GM12873 (cell line): ENCODE measurements at regions not wholly inside any gene's neighbourhood (a gene's known extent, or its start where the extent isn't known, plus 50 kb on each side); places are given as distances from the start of the nearest gene placed in this dataset.

ENCODE experiments used
- TF ChIP-seq, protein P1 (sequence below): IDR thresholded peaks from 2 replicates; pipeline ENCODE4 v1.5.1; 2012; ENCODE audit warnings: low read depth, mild to moderate bottlenecking, moderate library complexity, low read length, control low read depth; ENCODE audit not compliant: insufficient read depth; ENCODE audit errors: missing control alignments

GRCh38 chr16:86777381-86777946, 199.1 kb downstream of the FOXL1 start:
- TF ChIP-seq, protein P1, sequence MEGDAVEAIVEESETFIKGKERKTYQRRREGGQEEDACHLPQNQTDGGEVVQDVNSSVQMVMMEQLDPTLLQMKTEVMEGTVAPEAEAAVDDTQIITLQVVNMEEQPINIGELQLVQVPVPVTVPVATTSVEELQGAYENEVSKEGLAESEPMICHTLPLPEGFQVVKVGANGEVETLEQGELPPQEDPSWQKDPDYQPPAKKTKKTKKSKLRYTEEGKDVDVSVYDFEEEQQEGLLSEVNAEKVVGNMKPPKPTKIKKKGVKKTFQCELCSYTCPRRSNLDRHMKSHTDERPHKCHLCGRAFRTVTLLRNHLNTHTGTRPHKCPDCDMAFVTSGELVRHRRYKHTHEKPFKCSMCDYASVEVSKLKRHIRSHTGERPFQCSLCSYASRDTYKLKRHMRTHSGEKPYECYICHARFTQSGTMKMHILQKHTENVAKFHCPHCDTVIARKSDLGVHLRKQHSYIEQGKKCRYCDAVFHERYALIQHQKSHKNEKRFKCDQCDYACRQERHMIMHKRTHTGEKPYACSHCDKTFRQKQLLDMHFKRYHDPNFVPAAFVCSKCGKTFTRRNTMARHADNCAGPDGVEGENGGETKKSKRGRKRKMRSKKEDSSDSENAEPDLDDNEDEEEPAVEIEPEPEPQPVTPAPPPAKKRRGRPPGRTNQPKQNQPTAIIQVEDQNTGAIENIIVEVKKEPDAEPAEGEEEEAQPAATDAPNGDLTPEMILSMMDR = no peak

DNA sequence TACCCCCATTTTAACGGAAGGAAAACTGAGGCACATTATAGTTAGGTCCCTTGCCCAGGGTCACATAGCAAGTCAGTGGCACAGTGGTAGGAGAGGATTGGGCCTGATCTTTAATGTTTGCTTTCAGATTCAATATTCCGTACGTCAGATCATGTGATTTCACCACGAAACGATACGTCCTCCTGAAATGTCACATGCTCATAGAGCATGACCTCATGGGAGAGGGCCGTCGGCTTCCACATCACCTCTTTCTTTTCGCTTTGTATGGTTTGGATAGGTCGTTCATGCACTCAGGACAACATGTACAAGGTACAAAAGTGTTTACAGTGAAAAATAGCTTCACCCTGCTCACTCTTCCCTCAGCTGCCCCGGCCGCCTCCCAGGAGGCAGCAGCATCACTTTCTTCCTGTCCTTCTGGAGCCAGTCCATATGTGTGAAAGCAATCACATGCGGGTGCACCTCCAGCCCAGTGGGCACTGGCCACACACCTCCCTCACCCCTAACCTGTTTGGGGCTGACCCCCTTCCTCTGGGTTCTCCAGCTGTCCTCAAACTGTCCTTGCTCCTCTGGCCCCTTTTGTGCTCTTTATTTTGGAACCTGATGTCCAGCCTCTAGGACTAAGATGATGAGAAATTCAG, 199.9 kb downstream of the FOXL1 start:
- TF ChIP-seq, protein P1 = no peak

- TF ChIP-seq, protein P1 = no peak
These were observed 200.6 kb downstream of the FOXL1 start for GRCh38 chr16:86778978-86779377.

DNA sequence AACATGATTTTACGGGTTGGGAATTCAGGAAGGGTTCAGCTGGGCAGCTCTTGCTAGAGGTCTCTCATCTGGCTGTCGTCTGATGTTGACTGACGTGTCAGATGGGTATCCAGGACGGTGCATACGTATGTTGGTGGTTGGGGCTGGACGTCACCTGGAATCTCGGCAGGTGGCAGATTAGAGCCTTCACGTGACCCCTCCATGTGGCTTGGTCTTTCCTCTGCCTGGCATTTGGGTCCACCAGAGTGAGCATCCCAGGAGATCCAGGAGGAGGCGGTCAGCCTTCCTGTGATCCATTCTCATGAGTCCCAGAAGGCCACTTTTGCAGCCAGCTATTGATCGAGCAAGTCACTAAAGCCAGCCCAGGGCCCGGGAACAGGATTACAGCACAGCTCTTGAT, 202.7 kb downstream of the FOXL1 start:
- TF ChIP-seq, protein P1 = no peak

- TF ChIP-seq, protein P1 = no peak
These were observed 205.6 kb downstream of the FOXL1 start for GRCh38 chr16:86783636-86784626.

DNA sequence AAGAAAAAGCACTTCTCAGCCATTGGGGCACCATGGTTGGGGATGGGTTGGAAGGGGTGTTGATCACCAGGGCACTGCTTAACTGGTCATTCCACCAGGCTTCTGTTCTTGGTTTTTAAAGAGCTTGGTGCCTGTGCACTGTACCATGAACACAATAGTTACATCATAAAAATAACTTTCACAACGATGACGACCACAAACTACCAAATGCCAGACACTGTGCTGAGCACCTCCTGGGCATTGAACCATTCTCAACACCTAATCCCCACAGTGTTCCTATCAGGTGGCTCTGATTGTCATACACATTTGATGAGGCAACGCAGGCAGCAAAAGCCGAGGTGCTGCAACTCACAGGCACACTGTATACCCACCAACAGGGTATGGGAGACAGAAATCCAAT, 208.0 kb downstream of the FOXL1 start:
- TF ChIP-seq, protein P1 = no peak

GRCh38 chr16:86786994-86787393, 208.6 kb downstream of the FOXL1 start:
- TF ChIP-seq, protein P1 = no peak
